AG08396 (cell line): ENCODE measurements at regions not wholly inside any gene's neighbourhood (a gene's known extent, or its start where the extent isn't known, plus 50 kb on each side); places are given as distances from the start of the nearest gene placed in this dataset.
"Not testable (repeated sequence)": the region's sequence is repeated elsewhere in the genome, so short reads cannot be mapped to it uniquely, and the experiment has no call there.

Experiments
- DNase-seq: peaks from one replicate; pipeline ENCODE4 v3.0.0; 2012; ENCODE audit warnings: low spot score, mixed read lengths

DNA sequence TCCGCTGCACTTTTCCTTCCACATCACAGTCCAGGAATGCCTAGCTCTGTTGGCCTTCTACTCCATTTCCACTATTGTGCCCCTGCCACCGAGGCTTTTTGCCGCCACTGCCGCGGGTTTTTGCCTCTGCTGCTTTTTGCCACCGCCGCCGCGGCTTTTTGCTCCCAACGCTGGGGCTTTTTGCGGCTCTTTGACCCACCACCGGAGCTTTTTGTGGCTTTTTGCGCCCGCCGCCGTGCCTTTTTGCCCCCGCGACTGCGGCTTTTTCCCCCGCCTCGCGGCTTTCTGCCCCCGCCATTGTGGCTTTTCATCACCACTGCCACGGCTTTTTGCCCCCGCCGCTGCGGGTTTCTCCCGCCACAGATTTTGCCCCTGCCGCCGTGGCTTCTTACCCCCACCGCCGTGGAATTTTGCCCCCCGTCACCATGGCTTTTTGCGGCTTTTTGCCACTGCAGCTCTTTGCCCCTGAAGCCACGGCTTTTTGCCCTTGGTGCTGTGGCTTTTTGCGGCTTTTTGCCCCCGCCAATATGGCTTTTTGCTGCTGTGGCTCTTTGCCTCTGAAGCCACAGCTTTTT is 2798.7 kb upstream of the TEKT4 start:
- peak; percentile 0 for DNase-seq

GRCh38 chr2:92073036-92073814 is 2798.0 kb upstream of the TEKT4 start:
- DNase-seq = peak; percentile 1

DNA sequence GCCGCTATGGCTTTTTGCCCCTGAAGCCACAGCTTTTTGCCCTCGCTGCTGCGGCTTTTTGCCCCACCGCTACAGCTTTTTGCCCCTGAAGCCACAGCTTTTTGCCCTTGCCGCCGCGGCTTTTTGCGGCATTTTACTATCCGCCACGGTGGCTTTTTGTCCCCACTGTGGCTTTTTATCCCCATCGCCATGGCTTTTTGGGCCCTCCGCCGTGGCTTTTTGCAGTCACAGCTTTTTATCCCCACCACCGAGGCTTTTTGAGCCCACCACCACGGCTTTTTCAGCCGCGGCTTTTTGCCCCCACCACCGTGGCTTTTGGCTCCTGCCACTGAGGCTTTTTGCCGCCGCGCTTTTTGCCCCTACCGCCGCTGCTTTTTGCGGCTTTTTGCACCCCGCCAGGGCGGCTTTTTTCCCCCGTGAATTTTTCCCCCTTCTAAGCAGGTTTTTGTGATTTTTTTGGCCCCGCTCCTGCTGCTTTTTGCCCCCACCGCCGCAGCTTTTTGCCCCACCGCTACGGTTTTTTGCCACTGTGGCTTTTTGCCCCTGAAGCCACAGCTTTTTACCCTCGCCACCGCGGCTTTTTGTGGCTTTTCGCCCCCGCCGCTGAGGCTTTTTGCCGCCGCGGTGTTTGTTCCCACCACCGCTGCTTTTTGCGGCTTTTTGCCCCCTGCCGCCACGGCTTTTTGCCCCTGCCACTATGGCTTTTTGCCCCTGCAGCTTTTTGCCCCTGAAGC is 2797.2 kb upstream of the TEKT4 start:
- no peak for DNase-seq

DNA sequence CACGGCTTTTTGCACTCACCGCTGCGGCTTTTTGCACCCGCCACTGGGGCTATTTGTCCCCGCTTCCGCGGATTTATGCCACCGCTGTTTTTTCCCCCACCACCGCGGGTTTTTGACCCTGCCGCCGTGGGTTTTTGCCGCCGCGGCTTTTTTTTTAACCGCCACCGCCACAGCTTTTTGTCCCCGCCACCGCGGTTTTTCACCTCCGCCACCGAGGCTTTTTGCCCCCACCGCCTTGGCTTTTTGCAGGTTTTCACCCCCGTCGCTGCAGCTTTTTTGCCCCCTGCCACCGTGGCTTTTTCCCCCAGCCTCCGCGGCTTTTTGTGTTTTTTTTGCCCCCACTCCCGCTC is 2796.7 kb upstream of the TEKT4 start:
- peak; percentile 0 for DNase-seq

- DNase-seq = not testable (repeated sequence)
Measured at GRCh38 chr2:92075363-92075762, 2795.9 kb upstream of the TEKT4 start.
